ENCODE measurements at regions not wholly inside any gene's neighbourhood (a gene's known extent, or its start where the extent isn't known, plus 50 kb on each side); places are given as distances from the start of the nearest gene placed in this dataset.

DNA sequence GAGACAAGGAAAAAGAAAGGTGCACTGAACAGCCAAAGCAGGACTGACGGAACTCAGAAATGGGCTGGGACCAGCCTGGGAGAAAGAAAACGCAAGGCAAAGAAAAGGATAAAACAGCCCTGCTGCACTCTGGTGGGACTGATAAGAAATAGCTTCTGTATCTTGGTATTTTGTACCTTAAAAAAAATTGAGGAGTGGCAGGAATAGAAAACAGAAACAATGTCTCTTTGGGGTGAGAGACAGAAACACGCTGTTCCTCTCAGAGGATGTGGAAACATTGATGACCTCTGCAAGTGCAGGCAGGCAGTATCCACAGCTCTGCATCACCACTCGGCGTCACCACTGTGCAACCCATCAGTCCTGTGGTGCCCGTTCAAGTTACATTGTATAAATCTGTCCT, 152.5 kb upstream of the SPRY1 start:
- TF ChIP-seq, protein P1, sequence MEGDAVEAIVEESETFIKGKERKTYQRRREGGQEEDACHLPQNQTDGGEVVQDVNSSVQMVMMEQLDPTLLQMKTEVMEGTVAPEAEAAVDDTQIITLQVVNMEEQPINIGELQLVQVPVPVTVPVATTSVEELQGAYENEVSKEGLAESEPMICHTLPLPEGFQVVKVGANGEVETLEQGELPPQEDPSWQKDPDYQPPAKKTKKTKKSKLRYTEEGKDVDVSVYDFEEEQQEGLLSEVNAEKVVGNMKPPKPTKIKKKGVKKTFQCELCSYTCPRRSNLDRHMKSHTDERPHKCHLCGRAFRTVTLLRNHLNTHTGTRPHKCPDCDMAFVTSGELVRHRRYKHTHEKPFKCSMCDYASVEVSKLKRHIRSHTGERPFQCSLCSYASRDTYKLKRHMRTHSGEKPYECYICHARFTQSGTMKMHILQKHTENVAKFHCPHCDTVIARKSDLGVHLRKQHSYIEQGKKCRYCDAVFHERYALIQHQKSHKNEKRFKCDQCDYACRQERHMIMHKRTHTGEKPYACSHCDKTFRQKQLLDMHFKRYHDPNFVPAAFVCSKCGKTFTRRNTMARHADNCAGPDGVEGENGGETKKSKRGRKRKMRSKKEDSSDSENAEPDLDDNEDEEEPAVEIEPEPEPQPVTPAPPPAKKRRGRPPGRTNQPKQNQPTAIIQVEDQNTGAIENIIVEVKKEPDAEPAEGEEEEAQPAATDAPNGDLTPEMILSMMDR (IDR thresholded peaks at IDR 0.05; ENCODE audit: extremely low read depth, missing control alignments), result no peak
- no peak for DNase-seq (ENCODE audit: low spot score)

DNA sequence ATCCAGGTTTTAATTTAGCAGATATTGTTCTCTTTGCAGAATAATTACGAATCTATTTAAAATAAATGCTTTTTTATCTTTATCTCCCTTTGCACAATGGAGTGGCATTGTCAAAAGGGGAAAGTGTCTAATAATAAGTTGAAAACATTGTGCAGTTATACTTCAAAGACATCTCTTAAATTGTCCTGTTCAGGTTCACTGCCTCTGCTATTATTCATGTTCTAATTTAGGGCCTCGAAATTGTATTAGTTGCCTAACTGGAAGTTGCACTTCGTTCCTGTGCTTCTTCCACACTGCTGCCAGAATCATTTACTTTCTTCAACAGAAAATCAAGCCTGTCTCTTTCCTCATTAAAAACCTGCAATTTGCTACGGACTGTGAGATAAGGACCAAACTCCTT, 150.5 kb upstream of the SPRY1 start:
- TF ChIP-seq, protein P1 (IDR thresholded peaks at IDR 0.05; ENCODE audit: extremely low read depth, missing control alignments), result no peak
- DNase-seq (ENCODE audit: low spot score), result no peak

DNA sequence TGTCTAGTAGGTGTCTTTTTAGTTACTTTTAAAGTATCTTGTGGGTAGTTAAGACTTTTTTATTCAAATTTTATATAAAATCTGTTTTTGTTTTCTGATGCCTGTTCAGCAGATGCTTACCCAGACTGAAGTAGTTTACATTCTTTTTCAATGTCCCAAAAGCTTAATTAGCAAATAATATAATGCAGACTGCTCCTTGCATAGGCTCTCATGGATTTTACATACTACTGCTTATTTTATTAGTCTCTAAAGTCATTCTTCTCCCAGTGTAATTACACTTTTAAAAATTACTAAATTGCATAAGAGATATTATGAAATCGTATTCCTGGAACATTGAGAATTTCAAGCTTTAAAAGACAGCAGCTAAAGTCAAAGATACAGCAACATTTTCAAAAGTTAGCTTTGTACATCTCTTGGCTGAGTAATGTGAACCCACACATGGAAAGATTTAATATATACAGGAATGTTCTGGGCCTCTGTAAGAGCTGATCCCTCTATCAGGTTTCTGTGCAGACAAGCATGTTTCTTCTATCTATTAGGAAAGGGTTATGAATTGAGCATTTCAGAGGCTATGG, 148.4 kb upstream of the SPRY1 start:
- TF ChIP-seq, protein P1 (IDR thresholded peaks at IDR 0.05; ENCODE audit: extremely low read depth, missing control alignments), result no peak
- DNase-seq (ENCODE audit: low spot score), result no peak

DNA sequence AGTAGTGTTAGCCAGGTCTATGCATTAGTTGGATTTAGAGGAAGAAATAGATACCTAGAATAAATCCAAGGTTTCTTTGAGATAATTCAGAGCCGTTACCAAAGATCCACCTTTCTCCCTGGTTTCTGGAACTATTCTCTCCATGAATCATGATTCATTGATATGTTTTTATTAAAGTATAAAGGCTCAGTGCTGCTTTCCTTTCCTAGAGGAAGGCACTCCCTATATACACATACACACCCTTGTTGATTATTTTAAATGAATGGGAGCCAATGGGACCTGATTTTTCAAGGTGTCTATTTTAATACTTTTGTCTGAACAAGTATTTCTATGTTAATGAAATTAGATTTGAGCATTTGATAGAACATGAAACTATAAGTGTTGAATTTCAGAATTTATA, 146.8 kb upstream of the SPRY1 start:
- DNase-seq (ENCODE audit: low spot score), result no peak
- TF ChIP-seq, protein P1 (IDR thresholded peaks at IDR 0.05; ENCODE audit: extremely low read depth, missing control alignments), result no peak

DNA sequence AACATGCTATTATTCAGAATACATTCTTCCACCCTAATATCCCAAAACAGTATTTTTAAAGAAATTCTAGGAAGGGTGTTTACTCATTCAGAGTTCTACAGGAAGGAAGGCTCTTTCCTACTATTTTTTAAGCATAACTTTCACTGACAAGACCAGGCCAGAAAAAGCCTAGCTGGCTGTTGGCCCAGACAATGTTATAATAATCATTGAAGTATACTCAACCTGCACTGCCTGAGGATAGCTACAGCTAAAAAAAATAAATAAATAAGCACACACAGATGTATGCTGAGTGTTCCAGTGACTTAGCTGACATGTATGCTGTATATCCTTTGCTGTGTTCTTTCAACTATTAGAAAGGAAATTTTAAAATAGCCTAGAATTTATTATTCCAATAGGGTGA, 145.8 kb upstream of the SPRY1 start:
- DNase-seq (ENCODE audit: low spot score), result no peak
- TF ChIP-seq, protein P1 (IDR thresholded peaks at IDR 0.05; ENCODE audit: extremely low read depth, missing control alignments), result no peak

DNA sequence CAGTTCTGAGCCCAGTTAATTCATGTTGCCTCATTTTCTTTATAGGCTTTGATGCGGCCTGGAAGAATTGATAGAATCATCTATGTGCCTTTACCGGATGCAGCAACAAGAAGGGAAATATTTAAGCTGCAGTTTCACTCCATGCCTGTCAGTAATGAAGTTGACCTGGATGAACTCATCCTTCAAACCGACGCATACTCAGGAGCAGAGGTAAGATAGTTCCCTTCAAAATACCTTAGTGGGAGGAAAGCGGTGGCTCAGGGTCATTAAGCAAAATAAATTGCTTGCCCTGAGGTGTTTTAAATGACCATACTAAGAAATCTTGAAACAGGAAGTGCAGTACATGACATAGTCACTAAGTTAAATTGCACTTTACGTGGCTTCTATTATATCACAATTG, 140.6 kb upstream of the SPRY1 start:
- TF ChIP-seq, protein P1 (IDR thresholded peaks at IDR 0.05; ENCODE audit: extremely low read depth, missing control alignments), result no peak
- no peak for DNase-seq (ENCODE audit: low spot score)

DNA sequence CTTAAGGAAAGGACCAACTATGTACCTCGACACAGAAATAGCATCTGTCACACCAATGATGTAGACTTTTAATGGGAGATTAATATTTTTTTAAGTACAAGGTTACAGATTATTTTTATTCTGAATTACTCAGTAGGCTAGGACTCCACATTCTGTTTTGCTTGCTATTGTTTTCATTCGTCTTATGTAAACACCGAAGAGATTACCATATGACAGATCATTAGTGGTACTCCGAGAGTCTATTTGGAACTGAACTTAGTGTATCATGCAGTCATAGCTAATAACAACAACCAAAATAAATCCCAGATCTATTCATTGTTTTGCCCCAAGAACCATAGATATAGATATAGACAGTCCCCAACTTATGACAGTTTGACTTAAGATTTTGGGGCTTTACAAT, 139.7 kb upstream of the SPRY1 start:
- no peak for DNase-seq (ENCODE audit: low spot score)
- TF ChIP-seq, protein P1 (IDR thresholded peaks at IDR 0.05; ENCODE audit: extremely low read depth, missing control alignments), result no peak

Data from GM20000 (cell line).